Vagina (tissue), 2 donors: ENCODE measurements at regions not wholly inside any gene's neighbourhood (a gene's known extent, or its start where the extent isn't known, plus 50 kb on each side); places are given as distances from the start of the nearest gene placed in this dataset.

ENCODE experiments used
- DNase-seq, 2 donors: peaks; one replicate each; pipeline ENCODE4 v3.0.0-alpha.2; 2017; ENCODE audit errors: extremely low spot score in 2 of 2
- H3K27ac ChIP-seq: fragments of 200-600 bp; sonication (generic); one replicate; pipeline ENCODE4 v1.5.1; 2019
- H3K27me3 ChIP-seq: fragments of 200-600 bp; sonication (generic); one replicate; pipeline ENCODE4 v1.5.1; 2019
- H3K36me3 ChIP-seq, 2 donors: fragments of 200-600 bp; sonication (generic); one replicate each; pipeline ENCODE4 v1.5.1; 2017 to 2019
- H3K4me1 ChIP-seq: fragments of 200-600 bp; sonication (generic); one replicate; pipeline ENCODE4 v1.5.1; 2019
- H3K4me3 ChIP-seq, 2 donors: fragments of 200-600 bp; sonication (generic); 1 replicate in 1 of 2; 2 replicates in 1 of 2; pipeline ENCODE4 v1.5.1; 2016 to 2019
- H3K9me3 ChIP-seq: fragments of 200-600 bp; sonication (generic); one replicate; pipeline ENCODE4 v1.5.1; 2019
- POLR2A ChIP-seq, 2 donors: fragments of 450-650 bp; IDR thresholded peaks; one replicate each; pipeline ENCODE4 v1.6.1; 2017; ENCODE audit warnings: antibody characterized with exemption in 2 of 2, mild to moderate bottlenecking in 2 of 2, moderate library complexity in 2 of 2
- POLR2AphosphoS5 ChIP-seq, 2 donors: sonication (generic); formaldehyde crosslinking; IDR thresholded peaks; one replicate each; pipeline ENCODE4 v1.9.0; 2017; ENCODE audit warnings: antibody characterized with exemption in 2 of 2, mild to moderate bottlenecking in 2 of 2, low read depth in 1 of 2; ENCODE audit not compliant: insufficient read depth in 1 of 2
- intact Hi-C: fragments of 100-400 bp; cut with DNase I; formaldehyde crosslinking; loops from one replicate; pipeline ENCODE4 v1.15.1; 2023
- TF ChIP-seq, protein P1 (sequence below), 3 experiments: fragments of 450-650 bp in 2 of 3; fragments of 200-600 bp in 1 of 3; sonication (generic) in 1 of 3; IDR thresholded peaks; one replicate each; pipeline ENCODE4 v1.5.1; 2017 to 2019; ENCODE audit warnings: antibody characterized with exemption in 3 of 3, mild to moderate bottlenecking in 2 of 3, moderate library complexity in 2 of 3

DNA sequence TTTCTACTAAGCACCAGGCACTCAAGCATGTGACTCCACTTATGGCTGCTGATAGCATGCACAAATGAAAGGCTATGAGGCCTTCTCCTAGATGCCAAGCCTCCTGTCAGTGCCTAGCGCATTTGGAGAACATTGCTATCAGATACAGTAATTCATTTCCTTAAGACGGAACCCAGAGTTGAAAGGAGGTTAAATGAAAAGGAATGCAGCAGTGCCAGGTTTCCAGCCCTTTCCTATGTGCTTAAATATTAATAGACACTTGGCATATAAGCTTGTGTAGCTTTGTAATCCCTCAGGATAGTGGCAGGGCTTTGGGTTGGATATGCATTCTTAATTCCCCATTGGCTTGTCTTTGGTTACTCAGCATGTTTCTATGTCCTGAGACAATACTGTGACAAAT, 140.1 kb upstream of the FRY start:
- H3K36me3 ChIP-seq, result no peaks in the 10 kb centered on the region
- no peaks in the 10 kb centered on the region for H3K27me3 ChIP-seq
- intact Hi-C loops, result no loop called here
- no peaks in the 10 kb centered on the region for H3K9me3 ChIP-seq
- TF ChIP-seq POLR2A (IDR thresholded peaks at IDR 0.05), result no peak
- TF ChIP-seq, protein P1, sequence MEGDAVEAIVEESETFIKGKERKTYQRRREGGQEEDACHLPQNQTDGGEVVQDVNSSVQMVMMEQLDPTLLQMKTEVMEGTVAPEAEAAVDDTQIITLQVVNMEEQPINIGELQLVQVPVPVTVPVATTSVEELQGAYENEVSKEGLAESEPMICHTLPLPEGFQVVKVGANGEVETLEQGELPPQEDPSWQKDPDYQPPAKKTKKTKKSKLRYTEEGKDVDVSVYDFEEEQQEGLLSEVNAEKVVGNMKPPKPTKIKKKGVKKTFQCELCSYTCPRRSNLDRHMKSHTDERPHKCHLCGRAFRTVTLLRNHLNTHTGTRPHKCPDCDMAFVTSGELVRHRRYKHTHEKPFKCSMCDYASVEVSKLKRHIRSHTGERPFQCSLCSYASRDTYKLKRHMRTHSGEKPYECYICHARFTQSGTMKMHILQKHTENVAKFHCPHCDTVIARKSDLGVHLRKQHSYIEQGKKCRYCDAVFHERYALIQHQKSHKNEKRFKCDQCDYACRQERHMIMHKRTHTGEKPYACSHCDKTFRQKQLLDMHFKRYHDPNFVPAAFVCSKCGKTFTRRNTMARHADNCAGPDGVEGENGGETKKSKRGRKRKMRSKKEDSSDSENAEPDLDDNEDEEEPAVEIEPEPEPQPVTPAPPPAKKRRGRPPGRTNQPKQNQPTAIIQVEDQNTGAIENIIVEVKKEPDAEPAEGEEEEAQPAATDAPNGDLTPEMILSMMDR (IDR thresholded peaks at IDR 0.05), result no peak
- TF ChIP-seq POLR2AphosphoS5 (IDR thresholded peaks at IDR 0.05; ENCODE audit: insufficient read depth in 1 of 2, low read depth in 1 of 2), result no peak
- no peak overlapping the region for H3K27ac ChIP-seq
- H3K4me1 ChIP-seq, result peaks cover 6% of the 10 kb centered on the region
- no peak overlapping the region for H3K4me3 ChIP-seq
- no peak for DNase-seq

DNA sequence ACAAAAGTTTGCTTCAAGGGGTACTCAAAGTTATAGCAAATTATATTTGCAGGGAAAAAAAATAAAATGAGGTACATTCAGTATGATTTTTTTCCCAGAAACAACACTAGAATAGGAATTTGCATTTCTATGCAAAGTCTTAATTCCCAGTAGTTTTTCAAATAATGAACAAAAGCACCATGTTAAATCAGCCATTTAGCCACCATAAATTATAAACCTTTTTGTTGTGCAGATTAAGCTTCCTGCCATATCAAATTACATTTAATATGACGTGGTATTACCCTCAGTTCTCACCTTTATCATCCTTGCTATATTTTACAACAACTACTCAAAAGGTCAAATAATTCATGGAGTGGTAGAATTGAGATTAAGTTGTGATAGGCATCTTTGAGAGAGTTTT, 136.6 kb upstream of the FRY start:
- intact Hi-C loops, result no loop called here
- Histone ChIP-seq H3K4me1 (no peaks in the 10 kb centered on the region), H3K27me3 (no peaks in the 10 kb centered on the region), H3K4me3 (no peak overlapping the region), H3K27ac (no peak overlapping the region), H3K36me3 (no peaks in the 10 kb centered on the region), H3K9me3 (no peaks in the 10 kb centered on the region)
- no peak for DNase-seq
- TF ChIP-seq POLR2AphosphoS5 (IDR thresholded peaks at IDR 0.05; ENCODE audit: insufficient read depth in 1 of 2, low read depth in 1 of 2), result no peak
- TF ChIP-seq POLR2A (IDR thresholded peaks at IDR 0.05), result no peak

DNA sequence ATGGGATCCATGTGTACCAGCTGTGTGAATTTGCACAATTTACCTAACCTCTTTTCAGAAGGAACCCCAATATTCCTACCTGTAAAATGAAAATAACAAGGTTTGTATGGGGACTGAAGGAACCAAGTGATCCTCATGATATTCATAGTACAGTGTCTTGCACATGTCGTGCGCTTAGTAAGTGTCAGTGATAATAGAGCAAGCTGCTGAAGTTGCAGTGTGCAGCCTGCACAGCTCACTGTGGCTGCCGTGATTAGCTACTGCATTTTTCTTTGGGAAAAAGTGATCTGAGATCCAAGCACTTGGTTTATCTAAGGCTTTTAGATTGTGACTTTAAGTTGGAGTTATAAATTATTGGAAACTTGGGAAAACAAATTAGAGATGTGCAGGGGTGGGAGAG, 135.9 kb upstream of the FRY start:
- TF ChIP-seq POLR2AphosphoS5 (IDR thresholded peaks at IDR 0.05; ENCODE audit: insufficient read depth in 1 of 2, low read depth in 1 of 2), result no peak
- TF ChIP-seq, protein P1 (IDR thresholded peaks at IDR 0.05), result no peak
- TF ChIP-seq POLR2A (IDR thresholded peaks at IDR 0.05), result no peak
- Histone ChIP-seq H3K4me1 (no peaks in the 10 kb centered on the region), H3K9me3 (no peaks in the 10 kb centered on the region), H3K27ac (peak overlapping the region; percentile 2), H3K4me3 (no peak overlapping the region), H3K36me3 (no peaks in the 10 kb centered on the region), H3K27me3 (no peaks in the 10 kb centered on the region)
- intact Hi-C loops, result no loop called here
- no peak for DNase-seq

- Histone ChIP-seq H3K36me3 (no peaks in the 10 kb centered on the region), H3K9me3 (no peaks in the 10 kb centered on the region), H3K27ac (peak overlapping the region; percentile 2), H3K4me1 (no peaks in the 10 kb centered on the region), H3K4me3 (no peak overlapping the region), H3K27me3 (no peaks in the 10 kb centered on the region)
- intact Hi-C loops, result no loop called here
- TF ChIP-seq POLR2AphosphoS5 (IDR thresholded peaks at IDR 0.05; ENCODE audit: insufficient read depth in 1 of 2, low read depth in 1 of 2) (no peak), POLR2A (IDR thresholded peaks at IDR 0.05) (no peak)
- TF ChIP-seq, protein P1 (IDR thresholded peaks at IDR 0.05), result no peak
- DNase-seq, result no peak
These were observed 135.1 kb upstream of the FRY start for GRCh38 chr13:31896427-31896826.

GRCh38 chr13:31898378-31899071, 133.0 kb upstream of the FRY start:
- intact Hi-C loops, result no loop called here
- Histone ChIP-seq H3K9me3 (no peaks in the 10 kb centered on the region), H3K4me3 (no peak overlapping the region), H3K4me1 (no peaks in the 10 kb centered on the region), H3K36me3 (no peaks in the 10 kb centered on the region), H3K27me3 (no peaks in the 10 kb centered on the region), H3K27ac (no peak overlapping the region)
- TF ChIP-seq, protein P1 (IDR thresholded peaks at IDR 0.05), result no peak
- TF ChIP-seq POLR2AphosphoS5 (IDR thresholded peaks at IDR 0.05; ENCODE audit: insufficient read depth in 1 of 2, low read depth in 1 of 2) (no peak), POLR2A (IDR thresholded peaks at IDR 0.05) (no peak)
- no peak for DNase-seq
